ENCODE measurements at regions not wholly inside any gene's neighbourhood (a gene's known extent, or its start where the extent isn't known, plus 50 kb on each side); places are given as distances from the start of the nearest gene placed in this dataset.

DNA sequence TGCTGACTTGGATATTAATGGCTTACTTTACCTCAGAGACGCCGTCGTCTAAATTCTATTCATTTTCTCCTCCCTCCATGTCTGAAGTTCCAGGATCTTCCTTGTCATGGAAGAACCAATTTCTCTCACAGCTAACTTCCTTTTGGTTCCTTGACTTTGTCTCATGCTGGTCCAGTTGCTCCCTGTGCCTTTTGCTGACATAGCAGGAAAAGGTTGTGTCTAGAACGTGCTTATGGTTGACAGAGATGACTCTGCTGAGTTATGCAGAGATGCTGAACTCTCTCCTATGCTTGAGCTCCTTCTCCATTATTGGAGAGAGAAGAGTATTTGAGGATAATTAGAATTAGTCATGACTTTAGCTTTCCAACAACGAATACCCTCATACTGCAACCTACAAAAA lies 1338.9 kb downstream of the MAT2B start:
- WGBS, 2 donors (ENCODE audit: low coverage in 1 of 2), result 78 to 86% methylated on average over 5 of the region's 5 CpGs

DNA sequence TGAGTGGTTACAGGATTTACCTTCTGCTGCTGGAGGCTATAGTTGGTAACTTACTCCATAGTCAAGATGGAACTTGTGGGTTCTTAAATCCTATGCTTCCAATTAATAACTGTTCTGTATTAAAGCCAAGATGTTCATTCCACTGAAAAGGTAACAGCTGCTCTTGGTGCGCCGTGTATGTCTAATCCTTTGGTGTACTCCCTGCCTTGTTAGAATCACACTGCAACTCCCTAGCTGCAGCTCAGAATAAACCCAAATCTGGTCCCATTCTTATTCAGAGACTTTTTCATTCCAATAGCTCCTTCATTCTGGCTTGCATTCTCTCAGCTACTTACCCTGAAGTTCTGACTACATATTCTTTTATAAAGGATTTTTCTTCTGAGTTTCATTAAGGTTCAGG lies 1355.5 kb downstream of the MAT2B start:
- in situ Hi-C loops (cut with MboI; ENCODE audit: low pct_ligation_motif_present in 1 of 4, low pct_unique_long_range_greater_than_20kb in 1 of 4, low sequenced_read_pairs in 3 of 4), result no loop called here
- DNase-seq, result no peak
- Histone ChIP-seq H3K27me3 (no peaks in the 10 kb centered on the region), H3K27ac (no peak overlapping the region), H3K4me1 (no peaks in the 10 kb centered on the region), H3K9me3 (no peaks in the 10 kb centered on the region), H3K4me3 (no peak overlapping the region), H3K36me3 (no peaks in the 10 kb centered on the region)
- TF ChIP-seq EP300 (IDR thresholded peaks at IDR 0.05; ENCODE audit: low read depth) (no peak), POLR2AphosphoS5 (IDR thresholded peaks at IDR 0.05) (no peak), POLR2A (IDR thresholded peaks at IDR 0.05) (no peak)
- TF ChIP-seq, protein P1, sequence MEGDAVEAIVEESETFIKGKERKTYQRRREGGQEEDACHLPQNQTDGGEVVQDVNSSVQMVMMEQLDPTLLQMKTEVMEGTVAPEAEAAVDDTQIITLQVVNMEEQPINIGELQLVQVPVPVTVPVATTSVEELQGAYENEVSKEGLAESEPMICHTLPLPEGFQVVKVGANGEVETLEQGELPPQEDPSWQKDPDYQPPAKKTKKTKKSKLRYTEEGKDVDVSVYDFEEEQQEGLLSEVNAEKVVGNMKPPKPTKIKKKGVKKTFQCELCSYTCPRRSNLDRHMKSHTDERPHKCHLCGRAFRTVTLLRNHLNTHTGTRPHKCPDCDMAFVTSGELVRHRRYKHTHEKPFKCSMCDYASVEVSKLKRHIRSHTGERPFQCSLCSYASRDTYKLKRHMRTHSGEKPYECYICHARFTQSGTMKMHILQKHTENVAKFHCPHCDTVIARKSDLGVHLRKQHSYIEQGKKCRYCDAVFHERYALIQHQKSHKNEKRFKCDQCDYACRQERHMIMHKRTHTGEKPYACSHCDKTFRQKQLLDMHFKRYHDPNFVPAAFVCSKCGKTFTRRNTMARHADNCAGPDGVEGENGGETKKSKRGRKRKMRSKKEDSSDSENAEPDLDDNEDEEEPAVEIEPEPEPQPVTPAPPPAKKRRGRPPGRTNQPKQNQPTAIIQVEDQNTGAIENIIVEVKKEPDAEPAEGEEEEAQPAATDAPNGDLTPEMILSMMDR (IDR thresholded peaks at IDR 0.05), result no peak
- 90% methylated on average over 2 of the region's 2 CpGs; no CpG with 5 or more reads in 1 of the 2 donors for WGBS, 2 donors (ENCODE audit: low coverage in 1 of 2)
- intact Hi-C loops (cut with DNase I; ENCODE audit: low total_unique reads), result no loop called here

More for the DNA sequence above, 1338.9 kb downstream of the MAT2B start:
- no peak overlapping the region for H3K4me3 ChIP-seq
- intact Hi-C loops (cut with DNase I; ENCODE audit: low total_unique reads), result no loop called here
- in situ Hi-C loops (cut with MboI; ENCODE audit: low pct_ligation_motif_present in 1 of 4, low pct_unique_long_range_greater_than_20kb in 1 of 4, low sequenced_read_pairs in 3 of 4), result no loop called here
- TF ChIP-seq POLR2A (IDR thresholded peaks at IDR 0.05) (no peak), POLR2AphosphoS5 (IDR thresholded peaks at IDR 0.05) (no peak), EP300 (IDR thresholded peaks at IDR 0.05; ENCODE audit: low read depth) (no peak)
- TF ChIP-seq, protein P1 (IDR thresholded peaks at IDR 0.05), result no peak
- no peak for DNase-seq
- no peaks in the 10 kb centered on the region for H3K27me3 ChIP-seq
- no peaks in the 10 kb centered on the region for H3K4me1 ChIP-seq
- no peaks in the 10 kb centered on the region for H3K36me3 ChIP-seq
- no peaks in the 10 kb centered on the region for H3K9me3 ChIP-seq
- no peak overlapping the region for H3K27ac ChIP-seq

DNA sequence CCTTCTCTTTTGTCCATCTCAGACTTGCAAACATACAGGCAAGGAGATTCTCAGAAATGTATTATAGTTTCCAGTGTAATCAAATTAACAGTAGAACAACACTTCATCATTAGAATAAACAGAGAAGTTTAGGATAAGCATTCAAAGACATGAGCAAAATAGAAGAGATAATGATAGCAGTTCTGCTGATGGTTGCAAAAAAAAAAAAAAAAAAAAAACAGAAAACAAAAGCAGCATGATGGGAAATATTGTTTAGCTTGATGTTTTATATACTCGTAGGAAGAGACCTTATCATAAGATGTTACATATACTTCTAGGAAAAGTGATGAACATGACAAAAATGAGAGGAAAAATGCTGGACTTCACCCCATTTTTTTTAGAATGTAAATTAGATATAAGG lies 1356.2 kb downstream of the MAT2B start:
- intact Hi-C loops (cut with DNase I; ENCODE audit: low total_unique reads) (no loop called here), in situ Hi-C loops (cut with MboI; ENCODE audit: low pct_ligation_motif_present in 1 of 4, low pct_unique_long_range_greater_than_20kb in 1 of 4, low sequenced_read_pairs in 3 of 4) (no loop called here)
- no peaks in the 10 kb centered on the region for H3K4me1 ChIP-seq
- DNase-seq, result no peak
- H3K27me3 ChIP-seq, result no peaks in the 10 kb centered on the region
- no peak overlapping the region for H3K4me3 ChIP-seq
- H3K9me3 ChIP-seq, result no peaks in the 10 kb centered on the region
- TF ChIP-seq POLR2A (IDR thresholded peaks at IDR 0.05), result no peak
- TF ChIP-seq POLR2AphosphoS5 (IDR thresholded peaks at IDR 0.05), result no peak
- no peak for TF ChIP-seq EP300 (IDR thresholded peaks at IDR 0.05; ENCODE audit: low read depth)
- TF ChIP-seq, protein P1 (IDR thresholded peaks at IDR 0.05), result no peak
- no peaks in the 10 kb centered on the region for H3K36me3 ChIP-seq
- 53 to 78% methylated on average over 1 of the region's 1 CpG for WGBS, 2 donors (ENCODE audit: low coverage in 1 of 2)
- H3K27ac ChIP-seq, result no peak overlapping the region

DNA sequence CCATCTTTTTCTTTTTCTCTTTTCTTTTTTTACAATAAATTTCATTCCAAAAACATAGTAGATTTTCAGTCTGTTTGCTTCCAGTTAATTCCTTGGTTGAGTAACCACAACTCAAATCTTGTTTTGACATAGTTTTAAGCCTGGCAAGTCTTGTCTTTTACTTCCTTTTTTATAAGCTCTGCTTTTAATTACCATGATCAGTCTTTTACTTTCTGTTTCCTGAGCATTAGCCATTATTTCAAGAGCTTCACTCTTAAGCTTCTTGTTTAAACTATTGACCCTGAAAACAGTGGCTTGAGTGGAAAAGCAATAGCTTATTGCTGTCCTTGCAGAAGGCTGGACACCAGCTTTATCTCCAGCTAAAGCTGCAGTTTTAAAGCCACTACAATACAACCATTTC lies 1363.3 kb downstream of the MAT2B start:
- no peak for DNase-seq
- Histone ChIP-seq H3K4me1 (peaks cover 0 to 7% (median 0%) of the 10 kb centered on the region in 4 donors), H3K4me3 (no peak overlapping the region), H3K36me3 (no peaks in the 10 kb centered on the region), H3K9me3 (no peaks in the 10 kb centered on the region), H3K27ac (no peak overlapping the region), H3K27me3 (no peaks in the 10 kb centered on the region)
- intact Hi-C loops (cut with DNase I; ENCODE audit: low total_unique reads), result no loop called here
- in situ Hi-C loops (cut with MboI; ENCODE audit: low pct_ligation_motif_present in 1 of 4, low pct_unique_long_range_greater_than_20kb in 1 of 4, low sequenced_read_pairs in 3 of 4), result no loop called here
- TF ChIP-seq, protein P1 (IDR thresholded peaks at IDR 0.05), result no peak
- TF ChIP-seq EP300 (IDR thresholded peaks at IDR 0.05; ENCODE audit: low read depth), result no peak
- TF ChIP-seq POLR2AphosphoS5 (IDR thresholded peaks at IDR 0.05), result no peak
- TF ChIP-seq POLR2A (IDR thresholded peaks at IDR 0.05), result no peak

Data from transverse colon (tissue), 4 donors.